Endodermal cell (in vitro differentiated cells): ENCODE measurements at regions not wholly inside any gene's neighbourhood (a gene's known extent, or its start where the extent isn't known, plus 50 kb on each side); places are given as distances from the start of the nearest gene placed in this dataset.
"Not testable (repeated sequence)": the region's sequence is repeated elsewhere in the genome, so short reads cannot be mapped to it uniquely, and the experiment has no call there.

Experiments
- DNase-seq: peaks from one replicate; pipeline ENCODE4 v3.0.0-alpha.2; 2017
- H3K27ac ChIP-seq: 2 replicates; pipeline ENCODE4 v1.5.1; 2013; ENCODE audit warnings: mild to moderate bottlenecking, low read depth, low read length, moderate library complexity
- H3K27me3 ChIP-seq: 2 replicates; pipeline ENCODE4 v1.6.1; 2013; ENCODE audit warnings: mild to moderate bottlenecking, low read length, moderate library complexity; ENCODE audit not compliant: insufficient read depth, control insufficient read depth, poor library complexity, severe bottlenecking
- H3K36me3 ChIP-seq: 2 replicates; pipeline ENCODE4 v1.7.0; 2013; ENCODE audit warnings: mild to moderate bottlenecking, low read length, moderate library complexity; ENCODE audit not compliant: control insufficient read depth, insufficient read depth
- H3K4me1 ChIP-seq: one replicate; pipeline ENCODE4 v1.7.0; 2013; ENCODE audit warnings: low read length; ENCODE audit not compliant: control insufficient read depth, insufficient read depth
- H3K4me3 ChIP-seq: 2 replicates; pipeline ENCODE4 v1.5.1; 2013; ENCODE audit warnings: mild to moderate bottlenecking, low read length, moderate library complexity
- H3K9ac ChIP-seq: 2 replicates; pipeline ENCODE4 v1.6.1; 2013; ENCODE audit warnings: mild to moderate bottlenecking, low read length, moderate library complexity; ENCODE audit not compliant: poor library complexity, severe bottlenecking; ENCODE audit errors: extremely low read depth
- H3K9me3 ChIP-seq: 2 replicates; pipeline ENCODE4 v1.6.1; 2013; ENCODE audit warnings: mild to moderate bottlenecking, low read length, moderate library complexity; ENCODE audit not compliant: control insufficient read depth
- H3K27ac Mint-ChIP-seq: 2 replicates; pipeline ENCODE4 v1.8.0; 2020; ENCODE audit warnings: mixed read lengths
- H3K27me3 Mint-ChIP-seq: 2 replicates; pipeline ENCODE4 v1.8.0; 2021; ENCODE audit warnings: mild to moderate bottlenecking, mixed read lengths; ENCODE audit not compliant: insufficient read depth
- H3K36me3 Mint-ChIP-seq: 2 replicates; pipeline ENCODE4 v1.8.0; 2020; ENCODE audit warnings: low read depth, mixed read lengths
- H3K4me1 Mint-ChIP-seq: 2 replicates; pipeline ENCODE4 v1.8.0; 2020; ENCODE audit warnings: mixed read lengths
- H3K4me3 Mint-ChIP-seq: 2 replicates; pipeline ENCODE4 v1.8.0; 2020; ENCODE audit warnings: mild to moderate bottlenecking, moderate library complexity, mixed read lengths
- H3K9me3 Mint-ChIP-seq: 2 replicates; pipeline ENCODE4 v1.8.0; 2020; ENCODE audit warnings: mild to moderate bottlenecking, mixed read lengths
- WGBS, 2 experiments: methylation state at CpG; one replicate each; pipeline versions ENCODE4 v1.1.5 to v1.1.7; 2013; ENCODE audit warnings: missing lambda C conversion rate in 2 of 2, mixed read lengths in 1 of 2; ENCODE audit not compliant: insufficient coverage in 1 of 2, insufficient read length in 1 of 2; 5-methylcytosine and 5-hydroxymethylcytosine counted together
- TF ChIP-seq, protein P1 (sequence below): fragments of 200-600 bp; sonication (generic); conservative IDR thresholded peaks from 2 replicates; pipeline ENCODE4 v1.5.0; 2021; ENCODE audit warnings: antibody characterized with exemption, mild to moderate bottlenecking

DNA sequence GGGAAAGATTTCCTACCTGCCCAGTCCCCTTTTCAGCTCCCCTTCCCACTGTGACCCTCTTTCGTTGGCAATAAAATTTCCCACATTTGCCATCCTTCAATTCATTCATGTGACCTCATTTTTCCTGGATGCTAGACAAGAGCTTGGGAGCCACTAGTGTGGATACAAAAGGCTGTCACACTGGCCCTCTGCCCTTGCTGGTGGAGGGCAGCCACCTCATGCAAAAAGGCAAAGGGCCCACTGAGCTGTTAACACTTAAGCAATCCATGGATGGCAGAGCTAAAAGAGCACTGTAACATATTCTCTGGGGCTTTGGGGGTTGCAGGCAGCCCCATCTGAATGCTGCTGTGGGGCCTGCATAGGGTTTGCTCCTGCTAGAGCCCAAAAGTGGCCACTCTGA, 315.1 kb downstream of the NEBL start:
- no peaks in the 10 kb centered on the region for H3K36me3 ChIP-seq
- Mint-ChIP-seq H3K27me3 (no peaks in the 10 kb centered on the region), H3K36me3 (peaks cover 9% of the 10 kb centered on the region), H3K4me1 (no peaks in the 10 kb centered on the region), H3K4me3 (no peak overlapping the region), H3K9me3 (peaks cover 18% of the 10 kb centered on the region), H3K27ac (no peak overlapping the region)
- peaks cover 13% of the 10 kb centered on the region for H3K9me3 ChIP-seq
- no peaks in the 10 kb centered on the region for H3K27me3 ChIP-seq
- no peak overlapping the region for H3K27ac ChIP-seq
- H3K4me3 ChIP-seq, result no peak overlapping the region
- H3K9ac ChIP-seq, result no peak overlapping the region
- no peaks in the 10 kb centered on the region for H3K4me1 ChIP-seq
- TF ChIP-seq, protein P1, sequence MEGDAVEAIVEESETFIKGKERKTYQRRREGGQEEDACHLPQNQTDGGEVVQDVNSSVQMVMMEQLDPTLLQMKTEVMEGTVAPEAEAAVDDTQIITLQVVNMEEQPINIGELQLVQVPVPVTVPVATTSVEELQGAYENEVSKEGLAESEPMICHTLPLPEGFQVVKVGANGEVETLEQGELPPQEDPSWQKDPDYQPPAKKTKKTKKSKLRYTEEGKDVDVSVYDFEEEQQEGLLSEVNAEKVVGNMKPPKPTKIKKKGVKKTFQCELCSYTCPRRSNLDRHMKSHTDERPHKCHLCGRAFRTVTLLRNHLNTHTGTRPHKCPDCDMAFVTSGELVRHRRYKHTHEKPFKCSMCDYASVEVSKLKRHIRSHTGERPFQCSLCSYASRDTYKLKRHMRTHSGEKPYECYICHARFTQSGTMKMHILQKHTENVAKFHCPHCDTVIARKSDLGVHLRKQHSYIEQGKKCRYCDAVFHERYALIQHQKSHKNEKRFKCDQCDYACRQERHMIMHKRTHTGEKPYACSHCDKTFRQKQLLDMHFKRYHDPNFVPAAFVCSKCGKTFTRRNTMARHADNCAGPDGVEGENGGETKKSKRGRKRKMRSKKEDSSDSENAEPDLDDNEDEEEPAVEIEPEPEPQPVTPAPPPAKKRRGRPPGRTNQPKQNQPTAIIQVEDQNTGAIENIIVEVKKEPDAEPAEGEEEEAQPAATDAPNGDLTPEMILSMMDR, result no peak
- no peak for DNase-seq
- 88 to 91% methylated on average over 1 of the region's 1 CpG for WGBS, 2 experiments

DNA sequence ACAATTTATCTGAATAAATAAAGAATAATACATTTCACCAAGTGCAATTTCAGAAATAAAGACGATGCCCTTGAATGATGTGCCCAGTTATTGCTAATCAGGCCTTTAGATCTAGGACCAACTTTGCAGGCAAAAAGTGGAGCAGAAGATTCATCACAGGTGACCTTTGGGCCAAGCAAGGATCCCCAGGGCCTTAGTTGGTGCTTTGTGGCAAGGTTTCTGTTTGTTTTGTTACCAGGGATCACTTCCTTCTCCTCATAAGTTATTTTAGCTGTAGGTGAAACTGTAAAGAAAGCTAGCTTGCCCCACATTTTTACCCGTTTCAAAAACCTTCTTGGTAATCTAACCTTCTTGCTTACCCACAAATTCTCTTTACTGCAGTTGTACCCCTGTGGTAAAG, 323.2 kb downstream of the NEBL start:
- DNase-seq, result no peak
- no peaks in the 10 kb centered on the region for H3K9me3 ChIP-seq
- H3K36me3 ChIP-seq, result no peaks in the 10 kb centered on the region
- H3K36me3 Mint-ChIP-seq, result no peaks in the 10 kb centered on the region
- H3K4me1 ChIP-seq, result no peaks in the 10 kb centered on the region
- no peak overlapping the region for H3K27ac Mint-ChIP-seq
- H3K27me3 Mint-ChIP-seq, result no peaks in the 10 kb centered on the region
- H3K4me3 Mint-ChIP-seq, result no peak overlapping the region
- WGBS, 2 experiments, result 95 to 100% methylated on average over 1 to 2 of the region's 2 CpGs
- H3K27ac ChIP-seq, result no peak overlapping the region
- peaks cover 2% of the 10 kb centered on the region for H3K9me3 Mint-ChIP-seq
- no peaks in the 10 kb centered on the region for H3K4me1 Mint-ChIP-seq
- no peak overlapping the region for H3K4me3 ChIP-seq
- no peak overlapping the region for H3K9ac ChIP-seq
- TF ChIP-seq, protein P1, result no peak
- H3K27me3 ChIP-seq, result no peaks in the 10 kb centered on the region

DNA sequence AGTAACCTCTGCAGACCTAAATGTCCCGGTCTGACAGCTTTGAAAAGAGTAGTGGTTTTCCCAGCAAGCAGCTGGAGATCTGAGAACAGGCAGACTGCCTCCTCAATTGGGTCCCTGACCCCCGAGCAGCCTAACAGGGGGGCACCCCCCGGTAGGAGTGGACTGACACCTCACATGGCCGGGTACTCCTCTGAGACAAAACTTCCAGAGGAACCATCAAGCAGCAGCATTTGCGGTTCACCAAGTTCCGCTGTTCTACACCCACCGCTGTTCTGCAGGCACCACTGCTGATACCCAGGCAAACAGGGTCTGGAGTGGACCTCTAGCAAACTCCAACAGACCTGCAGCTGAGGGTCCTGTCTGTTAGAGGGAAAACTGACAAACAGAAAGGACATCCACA, 341.1 kb downstream of the NEBL start:
- not testable (repeated sequence) for DNase-seq, H3K4me1 Mint-ChIP-seq, H3K27ac Mint-ChIP-seq, H3K4me3 ChIP-seq, H3K4me3 Mint-ChIP-seq, H3K27me3 Mint-ChIP-seq, H3K4me1 ChIP-seq, H3K9ac ChIP-seq, H3K36me3 ChIP-seq, H3K9me3 ChIP-seq, H3K27me3 ChIP-seq, H3K27ac ChIP-seq
- Mint-ChIP-seq H3K9me3 (peaks cover 47% of the 10 kb centered on the region), H3K36me3 (peaks cover 20% of the 10 kb centered on the region)
- WGBS, 2 experiments, result 84 to 93% methylated on average over 6 to 7 of the region's 7 CpGs

DNA sequence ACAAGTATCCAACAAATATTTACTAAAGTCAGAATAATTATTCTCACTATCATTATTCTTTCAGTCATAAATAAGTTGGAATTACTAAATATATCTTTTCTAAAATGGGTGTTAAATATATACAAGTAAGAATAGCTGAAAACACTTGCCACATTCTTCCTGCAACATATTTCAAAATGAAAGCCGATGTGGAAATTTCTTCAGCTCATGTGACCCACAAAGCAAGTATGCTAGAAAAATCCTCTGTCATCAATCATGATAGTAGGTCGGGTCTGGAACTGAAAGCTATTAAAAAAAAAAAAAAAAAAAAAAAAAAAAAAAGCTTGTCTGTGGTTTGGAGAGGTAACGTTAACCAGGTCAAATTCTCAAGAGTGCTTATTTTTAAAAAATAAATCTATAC, 344.7 kb downstream of the NEBL start:
- DNase-seq, result no peak
- Histone ChIP-seq H3K4me1 (no peaks in the 10 kb centered on the region), H3K4me3 (no peak overlapping the region), H3K27me3 (no peaks in the 10 kb centered on the region), H3K27ac (no peak overlapping the region), H3K9ac (no peak overlapping the region), H3K36me3 (no peaks in the 10 kb centered on the region), H3K9me3 (no peaks in the 10 kb centered on the region)
- TF ChIP-seq, protein P1, result no peak
- peaks cover 29% of the 10 kb centered on the region for H3K9me3 Mint-ChIP-seq
- peaks cover 19% of the 10 kb centered on the region for H3K36me3 Mint-ChIP-seq
- no peak overlapping the region for H3K4me3 Mint-ChIP-seq
- 100% methylated on average over 2 of the region's 3 CpGs; no CpG with 5 or more reads in 1 of the 2 experiments for whole genome bisulfite sequencing, 2 experiments
- no peaks in the 10 kb centered on the region for H3K27me3 Mint-ChIP-seq
- H3K4me1 Mint-ChIP-seq, result no peaks in the 10 kb centered on the region
- H3K27ac Mint-ChIP-seq, result no peak overlapping the region
